K562 (cell line): ENCODE measurements at regions not wholly inside any gene's neighbourhood (a gene's known extent, or its start where the extent isn't known, plus 50 kb on each side); places are given as distances from the start of the nearest gene placed in this dataset.

ENCODE experiments used
- ATAC-seq: fragments of 200-7000 bp; cut with Tn5 transposase; 3 replicates; pipeline ENCODE4 v1.9.1; 2020; ENCODE audit warnings: moderate library complexity
- BruUV-seq: library from RNA; stranded (reverse); fragments of 400-500 nt; replicated peaks from 2 replicates; lab custom pipeline; 2021; lab: Mats Ljungman, UMichigan
- CTCF ChIA-PET: fragments of 300-600 bp; formaldehyde crosslinking; extraction: SDS; loops from one replicate; lab custom pipeline; 2021; ENCODE audit warnings: low intra/inter-chr PET ratio; lab: Yijun Ruan, JAX
- POLR2A ChIA-PET: fragments of 300-600, 350-650 bp; sonication (Branson Sonifier 250); formaldehyde crosslinking; extraction: SDS; loops from one replicate; lab custom pipeline; 2021; ENCODE audit warnings: antibody characterized with exemption, inconsistent platforms; lab: Yijun Ruan, JAX
- DNase-seq, 4 experiments: peaks; one replicate each; pipeline versions ENCODE4 v3.0.0 to v3.0.0-alpha.2; 2011 to 2018; ENCODE audit warnings: low spot score in 3 of 4, mixed read lengths in 3 of 4; ENCODE audit errors: extremely low read depth in 1 of 4
- FAIRE-seq: peaks from 2 replicates; lab custom pipeline; 2011; peaks lifted over from hg19 to GRCh38; lab: Jason Lieb, UNC
- H2AFZ ChIP-seq: 2 replicates; pipeline ENCODE4 v1.6.0; 2011; ENCODE audit warnings: low read depth, low read length, control low read depth, inconsistent platforms
- H3K27ac ChIP-seq: fragments of 200-600 bp; 3 replicates; pipeline ENCODE4 v1.8.0; 2011; ENCODE audit warnings: low read depth, mild to moderate bottlenecking, control low read depth, inconsistent platforms, low read length, moderate library complexity, mixed read lengths; ENCODE audit errors: extremely low read depth
- H3K27me3 ChIP-seq, 2 experiments: fragments of 300-600 bp in 1 of 2; 2 replicates in 1 of 2; 3 replicates in 1 of 2; pipeline versions ENCODE4 v1.6.0 to v1.8.0; 2011; ENCODE audit warnings: inconsistent platforms in 2 of 2, low read length in 2 of 2, mild to moderate bottlenecking in 1 of 2, mixed read lengths in 1 of 2, moderate library complexity in 1 of 2; ENCODE audit not compliant: control insufficient read depth in 2 of 2, insufficient read depth in 2 of 2
- H3K36me3 ChIP-seq: fragments of 300-600 bp; 3 replicates; pipeline ENCODE4 v1.8.0; 2011; ENCODE audit warnings: mild to moderate bottlenecking, low read length, inconsistent platforms; ENCODE audit not compliant: control insufficient read depth, insufficient read depth
- H3K4me1 ChIP-seq, 2 experiments: fragments of 200-600 bp in 1 of 2; replicated peaks in 1 of 2; 2 replicates in 1 of 2; 3 replicates in 1 of 2; pipeline versions ENCODE4 v1.5.1 to v1.8.0; 2011; ENCODE audit warnings: inconsistent platforms in 2 of 2, low read length in 2 of 2, mild to moderate bottlenecking in 1 of 2, mixed read lengths in 1 of 2, moderate library complexity in 1 of 2; ENCODE audit not compliant: control insufficient read depth in 2 of 2, insufficient read depth in 2 of 2
- H3K4me2 ChIP-seq: 2 replicates; pipeline ENCODE4 v1.6.1; 2011; ENCODE audit warnings: low read length, control low read depth, inconsistent platforms, mixed read lengths; ENCODE audit not compliant: insufficient read depth
- H3K4me3 ChIP-seq: fragments of 200-600 bp; sonication (generic), shearing (Covaris generic); 2 replicates; pipeline ENCODE4 v1.5.1; 2016; ENCODE audit warnings: control low read depth, inconsistent platforms
- H3K79me2 ChIP-seq: fragments of 200-600 bp; 3 replicates; pipeline ENCODE4 v1.8.0; 2011; ENCODE audit warnings: low read length, inconsistent platforms; ENCODE audit not compliant: control insufficient read depth, insufficient read depth
- H3K9ac ChIP-seq, 2 experiments: 2 replicates each; pipeline versions ENCODE4 v1.6.0 to v1.6.1; 2011; ENCODE audit warnings: low read depth in 2 of 2, low read length in 2 of 2, control low read depth in 1 of 2, inconsistent platforms in 1 of 2, mild to moderate bottlenecking in 1 of 2, mixed read lengths in 1 of 2; ENCODE audit not compliant: insufficient read depth in 1 of 2
- H3K9me1 ChIP-seq: one replicate; pipeline ENCODE4 v1.6.0; 2011; ENCODE audit warnings: inconsistent platforms, mild to moderate bottlenecking, low read length, moderate library complexity; ENCODE audit not compliant: control insufficient read depth, insufficient read depth
- H3K9me3 ChIP-seq: replicated peaks from 2 replicates; pipeline ENCODE4 v1.5.1; 2011; ENCODE audit warnings: low read depth, low read length, inconsistent platforms; ENCODE audit not compliant: control insufficient read depth, insufficient read depth
- H4K20me1 ChIP-seq: replicated peaks from 2 replicates; pipeline ENCODE4 v1.6.1; 2011; ENCODE audit warnings: low read length, inconsistent platforms, mixed read lengths; ENCODE audit not compliant: control insufficient read depth, insufficient read depth
- ARID2 ChIP-seq: fragments of 450-650 bp; IDR thresholded peaks from 2 replicates; pipeline ENCODE4 v1.6.1; 2017; ENCODE audit warnings: antibody characterized with exemption, mild to moderate bottlenecking
- BMI1 ChIP-seq: fragments of 150-350 bp; IDR thresholded peaks from 2 replicates; pipeline ENCODE4 v1.6.1; 2014; ENCODE audit warnings: low read length
- ERF ChIP-seq: fragments of 450-650 bp; formaldehyde crosslinking; IDR thresholded peaks from 2 replicates; pipeline ENCODE4 v1.4.0; 2020; ENCODE audit warnings: mild to moderate bottlenecking, mixed read lengths
- ESRRB ChIP-seq: fragments of 250-450 bp; sonication (Bioruptor Pico); IDR thresholded peaks from 2 replicates; pipeline ENCODE4 v1.5.0; 2020; ENCODE audit warnings: mild to moderate bottlenecking, moderate library complexity, borderline replicate concordance
- KLF13 ChIP-seq: fragments of 450-650 bp; IDR thresholded peaks from 2 replicates; pipeline ENCODE4 v1.6.1; 2016; ENCODE audit warnings: missing genetic modification characterization, low read depth, mild to moderate bottlenecking, missing compliant biosample characterization, moderate library complexity, borderline replicate concordance
- LARP7 ChIP-seq: fragments of 450-650 bp; IDR thresholded peaks from 2 replicates; pipeline ENCODE4 v1.6.1; 2016
- NCOR1 ChIP-seq: fragments of 450-650 bp; IDR thresholded peaks from 2 replicates; pipeline ENCODE4 v1.6.1; 2016; ENCODE audit warnings: mild to moderate bottlenecking, moderate library complexity
- PCBP2 ChIP-seq: fragments of 200-400 bp; formaldehyde crosslinking; IDR thresholded peaks from 2 replicates; pipeline ENCODE4 v1.6.1; 2018; ENCODE audit warnings: low read length, low read depth, mild to moderate bottlenecking, moderate library complexity; ENCODE audit not compliant: poor library complexity, severe bottlenecking
- SPI1 ChIP-seq: IDR thresholded peaks from 2 replicates; pipeline ENCODE4 v1.6.1; 2011; ENCODE audit warnings: low read depth, low read length, control low read depth, borderline replicate concordance
- XRCC5 ChIP-seq: fragments of 200-400 bp; formaldehyde crosslinking; IDR thresholded peaks from 2 replicates; pipeline ENCODE4 v1.6.1; 2017; ENCODE audit warnings: low read depth, mild to moderate bottlenecking, low read length
- ZKSCAN3 ChIP-seq: fragments of 250-450 bp; sonication (Bioruptor Pico); IDR thresholded peaks from 2 replicates; pipeline ENCODE4 v1.4.0; 2020
- ZNF184 ChIP-seq: sonication (generic); formaldehyde crosslinking; IDR thresholded peaks from 2 replicates; pipeline ENCODE4 v1.5.0; 2020; ENCODE audit warnings: missing genetic modification reagents
- ZNF408 ChIP-seq: fragments of 250-450 bp; sonication (Bioruptor Pico); IDR thresholded peaks from 2 replicates; pipeline ENCODE4 v1.4.0; 2020; ENCODE audit warnings: low read depth, mild to moderate bottlenecking, moderate library complexity
- ZNF449 ChIP-seq: fragments of 250-450 bp; sonication (Bioruptor Pico); IDR thresholded peaks from 2 replicates; pipeline ENCODE4 v1.8.0; 2022; ENCODE audit warnings: moderate library complexity, mild to moderate bottlenecking, inconsistent platforms
- ZNF644 ChIP-seq: fragments of 200-800 bp; sonication (Bioruptor generic); IDR thresholded peaks from 2 replicates; pipeline ENCODE4 v1.6.1; 2016; ENCODE audit warnings: low read depth, missing genetic modification characterization, missing compliant biosample characterization
- WGBS: fragments of 100-300 bp; shearing (Covaris generic); methylation state at CpG from one replicate; pipeline ENCODE4 v1.1.6; 2016; ENCODE audit warnings: low coverage, mixed read lengths; ENCODE audit not compliant: insufficient coverage; ENCODE audit errors: missing lambda C conversion rate; 5-methylcytosine and 5-hydroxymethylcytosine counted together
- in situ Hi-C: fragments of 300-500 bp; cut with MboI; formaldehyde crosslinking; loops from 4 replicates; pipeline ENCODE4 v1.15.0; 2018; ENCODE audit warnings: inconsistent platforms, mixed read lengths
- intact Hi-C: fragments of 100-400 bp; cut with micrococcal nuclease; formaldehyde crosslinking; loops from 2 replicates; pipeline ENCODE4 v1.14.2; 2022

- H3K4me1 ChIP-seq, result peaks cover 0 to 11% of the 10 kb centered on the region in 2 experiments; a peak in 1 of 5 replicates
- peaks cover 6 to 68% of the 10 kb centered on the region in 2 experiments; a peak in 3 of 5 replicates for H3K27me3 ChIP-seq
- no peaks in the 10 kb centered on the region for H3K79me2 ChIP-seq
- FAIRE-seq, result no peak
- TF ChIP-seq SPI1 (no peak), KLF13 (tag) (no peak), NCOR1 (no peak), PCBP2 (no peak), ZNF408 (CRISPR knock-in tag) (no peak), ARID2 (no peak), ESRRB (CRISPR knock-in tag) (no peak), ZKSCAN3 (CRISPR knock-in tag) (no peak), ZNF449 (no peak), ZNF184 (CRISPR knock-in tag) (no peak), ERF (no peak), LARP7 (no peak), XRCC5 (no peak), BMI1 (no peak), ZNF644 (tag) (no peak)
- H3K36me3 ChIP-seq, result no peaks in the 10 kb centered on the region
- no peak overlapping the region for H3K4me2 ChIP-seq
- no peak overlapping the region for H3K27ac ChIP-seq
- intact Hi-C loops, result no loop called here
- ATAC-seq, result no peak
- no peak for DNase-seq
- H3K9me1 ChIP-seq, result no peaks in the 10 kb centered on the region
- ChIA-PET CTCF (no interaction called here), POLR2A (interaction anchor here (0.6 kb wide), 1 partner anchor 217 kb away, joined by 4 read pairs; no protein-coding TSS in a partner anchor)
- H3K4me3 ChIP-seq, result no peak overlapping the region
- no TSS peak for BruUV-seq
- WGBS, result under 1% methylated on average over 7 of the region's 8 CpGs
- no peaks in the 10 kb centered on the region for H4K20me1 ChIP-seq
- H2AFZ ChIP-seq, result no peak overlapping the region
- in situ Hi-C loops, result no loop called here
- no peaks in the 10 kb centered on the region for H3K9me3 ChIP-seq
- no peak overlapping the region for H3K9ac ChIP-seq
Observed at GRCh38 chr10:131821378-131822012, 79.3 kb upstream of the PPP2R2D start.
